Mesothelial cell of epicardium (in vitro differentiated cells): ENCODE measurements at regions not wholly inside any gene's neighbourhood (a gene's known extent, or its start where the extent isn't known, plus 50 kb on each side); places are given as distances from the start of the nearest gene placed in this dataset.

Source experiments
- DNase-seq, 2 experiments: peaks; one replicate each; pipeline ENCODE4 v3.0.0; 2021; ENCODE audit warnings: low spot score in 2 of 2; ENCODE audit not compliant: unreplicated experiment in 2 of 2
- H3K27ac Mint-ChIP-seq: 2 replicates; pipeline ENCODE4 v1.8.0; 2021; ENCODE audit warnings: mixed read lengths
- H3K27me3 Mint-ChIP-seq: 2 replicates; pipeline ENCODE4 v1.8.0; 2021; ENCODE audit warnings: low read depth, mixed read lengths
- H3K36me3 Mint-ChIP-seq: 2 replicates; pipeline ENCODE4 v1.8.0; 2021; ENCODE audit warnings: mixed read lengths
- H3K4me1 Mint-ChIP-seq: 2 replicates; pipeline ENCODE4 v1.8.0; 2021; ENCODE audit warnings: mixed read lengths
- H3K4me3 Mint-ChIP-seq: 2 replicates; pipeline ENCODE4 v1.8.0; 2021; ENCODE audit warnings: mild to moderate bottlenecking, moderate library complexity, mixed read lengths
- H3K9me3 Mint-ChIP-seq: 2 replicates; pipeline ENCODE4 v1.8.0; 2021; ENCODE audit warnings: mixed read lengths
- CTCF ChIP-seq: fragments of 200-600 bp; sonication (generic); IDR thresholded peaks from one replicate; pipeline ENCODE4 v1.5.0; 2021; ENCODE audit warnings: antibody characterized with exemption; ENCODE audit not compliant: unreplicated experiment

GRCh38 chr14:71648725-71649124 lies 283.5 kb upstream of the RGS6 start:
- peaks cover 30% of the 10 kb centered on the region for H3K9me3 Mint-ChIP-seq
- DNase-seq, result no peak
- peaks cover 29% of the 10 kb centered on the region for H3K4me1 Mint-ChIP-seq
- peaks cover 27% of the 10 kb centered on the region for H3K36me3 Mint-ChIP-seq
- no peaks in the 10 kb centered on the region for H3K27me3 Mint-ChIP-seq
- no peak overlapping the region for H3K27ac Mint-ChIP-seq
- no peak for TF ChIP-seq CTCF
- no peak overlapping the region for H3K4me3 Mint-ChIP-seq

GRCh38 chr14:71650187-71650755 lies 282.0 kb upstream of the RGS6 start:
- peaks cover 29% of the 10 kb centered on the region for H3K4me1 Mint-ChIP-seq
- H3K36me3 Mint-ChIP-seq, result peaks cover 28% of the 10 kb centered on the region
- H3K27me3 Mint-ChIP-seq, result no peaks in the 10 kb centered on the region
- H3K9me3 Mint-ChIP-seq, result peaks cover 32% of the 10 kb centered on the region
- no peak overlapping the region for H3K27ac Mint-ChIP-seq
- H3K4me3 Mint-ChIP-seq, result no peak overlapping the region
- no peak for DNase-seq
- TF ChIP-seq CTCF, result no peak

DNA sequence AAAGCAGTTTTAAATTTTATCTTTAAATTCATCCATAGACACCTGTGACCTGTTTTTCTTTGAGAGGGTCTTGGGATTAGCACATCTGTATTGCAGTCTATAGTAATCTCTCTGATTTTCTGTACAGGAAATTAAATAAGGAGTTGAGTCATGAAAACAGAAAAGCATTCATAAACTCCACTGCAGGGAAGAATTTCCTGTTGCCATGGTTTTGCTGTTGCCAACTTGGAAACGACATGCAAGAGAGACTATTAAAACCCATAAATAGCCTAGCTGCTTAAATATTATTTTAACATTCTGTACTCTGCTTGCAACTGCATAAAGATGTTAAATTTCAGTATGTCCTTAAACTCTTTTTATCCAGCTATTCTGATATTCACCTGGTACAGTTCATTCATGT lies 281.0 kb upstream of the RGS6 start:
- Mint-ChIP-seq H3K4me3 (no peak overlapping the region), H3K27me3 (no peaks in the 10 kb centered on the region), H3K9me3 (peaks cover 33% of the 10 kb centered on the region), H3K36me3 (peaks cover 28% of the 10 kb centered on the region), H3K4me1 (peaks cover 28% of the 10 kb centered on the region), H3K27ac (no peak overlapping the region)
- DNase-seq, result no peak
- no peak for TF ChIP-seq CTCF

GRCh38 chr14:71652368-71652767 lies 279.9 kb upstream of the RGS6 start:
- no peaks in the 10 kb centered on the region for H3K27me3 Mint-ChIP-seq
- DNase-seq, result no peak
- peaks cover 33% of the 10 kb centered on the region for H3K9me3 Mint-ChIP-seq
- H3K4me3 Mint-ChIP-seq, result no peak overlapping the region
- H3K36me3 Mint-ChIP-seq, result peaks cover 28% of the 10 kb centered on the region
- peaks cover 18% of the 10 kb centered on the region for H3K4me1 Mint-ChIP-seq
- no peak for TF ChIP-seq CTCF
- H3K27ac Mint-ChIP-seq, result no peak overlapping the region

DNA sequence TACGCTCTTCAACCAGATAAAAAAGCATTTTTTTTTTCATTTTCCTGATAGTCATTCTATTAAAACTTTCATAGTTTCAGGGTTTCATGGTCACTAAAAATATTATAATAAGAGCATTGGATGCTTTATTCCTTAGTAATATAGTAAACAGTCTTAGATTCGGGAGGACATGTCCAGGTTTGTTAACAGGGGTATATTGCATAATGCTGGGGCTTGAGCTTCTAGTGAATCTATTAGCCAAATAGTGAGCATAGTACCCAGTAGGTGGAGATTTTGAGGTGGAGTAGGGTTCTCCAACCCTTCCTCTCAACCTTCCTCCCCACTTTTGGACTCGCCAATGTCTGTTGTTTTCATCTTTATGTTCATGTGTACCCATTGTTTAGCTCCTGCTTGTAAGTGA lies 277.4 kb upstream of the RGS6 start:
- no peak for TF ChIP-seq CTCF
- H3K4me1 Mint-ChIP-seq, result peaks cover 11% of the 10 kb centered on the region
- H3K27me3 Mint-ChIP-seq, result no peaks in the 10 kb centered on the region
- H3K27ac Mint-ChIP-seq, result no peak overlapping the region
- peaks cover 33% of the 10 kb centered on the region for H3K9me3 Mint-ChIP-seq
- DNase-seq, result no peak
- H3K36me3 Mint-ChIP-seq, result peaks cover 28% of the 10 kb centered on the region
- H3K4me3 Mint-ChIP-seq, result no peak overlapping the region
